OCI-LY7 (cell line): ENCODE measurements at regions not wholly inside any gene's neighbourhood (a gene's known extent, or its start where the extent isn't known, plus 50 kb on each side); places are given as distances from the start of the nearest gene placed in this dataset.

Experiments
- CTCF ChIP-seq: fragments of 200-600 bp; sonication (generic); conservative IDR thresholded peaks from 2 replicates; pipeline ENCODE4 v1.5.1; 2014; ENCODE audit warnings: mild to moderate bottlenecking, antibody characterized with exemption, low read length, moderate library complexity, mixed read lengths
- EZH2phosphoT487 ChIP-seq: fragments of 200-600 bp; sonication (generic); IDR thresholded peaks from 2 replicates; pipeline ENCODE4 v1.6.1; 2018; ENCODE audit warnings: low read depth, borderline replicate concordance, mild to moderate bottlenecking, mixed run types, antibody characterized with exemption, low read length, moderate library complexity, mixed read lengths

GRCh38 chr4:54842656-54843055 is 184.9 kb downstream of the KIT start:
- TF ChIP-seq CTCF, result no peak
- TF ChIP-seq EZH2phosphoT487, result no peak
